NB4 (cell line): ENCODE measurements at regions not wholly inside any gene's neighbourhood (a gene's known extent, or its start where the extent isn't known, plus 50 kb on each side); places are given as distances from the start of the nearest gene placed in this dataset.

Source experiments
- CTCF ChIP-seq: IDR thresholded peaks from one replicate; pipeline ENCODE4 v1.5.1; 2012; ENCODE audit warnings: low read depth, low read length
- MYC ChIP-seq: IDR thresholded peaks from 2 replicates; pipeline ENCODE4 v1.6.1; 2011; ENCODE audit warnings: low read depth, low read length
- POLR2A ChIP-seq: IDR thresholded peaks from 2 replicates; pipeline ENCODE4 v1.6.1; 2011; ENCODE audit warnings: mild to moderate bottlenecking; ENCODE audit not compliant: insufficient read length; ENCODE audit errors: extremely low read depth

- TF ChIP-seq CTCF (no peak), POLR2A (no peak), MYC (no peak)
These were observed 348.0 kb downstream of the GPAM start for GRCh38 chr10:111835574-111835973.
